ENCODE measurements at regions not wholly inside any gene's neighbourhood (a gene's known extent, or its start where the extent isn't known, plus 50 kb on each side); places are given as distances from the start of the nearest gene placed in this dataset.

GRCh38 chr11:80167766-80168165 is 726.9 kb upstream of the TENM4 start:
- no peak for DNase-seq

GRCh38 chr11:80165744-80166143 is 724.9 kb upstream of the TENM4 start:
- no peak for DNase-seq

GRCh38 chr11:80163441-80163840 is 722.6 kb upstream of the TENM4 start:
- DNase-seq = no peak

GRCh38 chr11:80163011-80163410 is 722.2 kb upstream of the TENM4 start:
- DNase-seq = no peak

DNA sequence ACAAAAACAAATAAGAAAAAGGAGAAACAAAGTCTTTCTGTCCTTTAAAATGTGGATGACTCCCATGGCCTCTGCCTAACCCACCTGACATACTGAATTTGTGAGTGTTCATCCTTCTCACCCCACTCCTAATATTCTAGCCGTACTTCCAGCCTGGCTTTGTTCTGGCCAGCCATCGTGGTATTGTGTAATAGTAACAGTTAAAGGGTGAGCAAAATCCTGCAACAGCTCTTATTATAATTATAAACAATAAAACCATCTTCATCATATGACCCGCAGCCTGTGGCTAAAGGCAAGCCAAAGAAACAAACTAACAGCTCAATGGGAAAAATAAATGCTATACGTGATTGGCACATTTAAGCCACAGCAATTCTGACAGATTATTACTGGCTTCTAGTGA is 721.6 kb upstream of the TENM4 start:
- no peak for DNase-seq

DNA sequence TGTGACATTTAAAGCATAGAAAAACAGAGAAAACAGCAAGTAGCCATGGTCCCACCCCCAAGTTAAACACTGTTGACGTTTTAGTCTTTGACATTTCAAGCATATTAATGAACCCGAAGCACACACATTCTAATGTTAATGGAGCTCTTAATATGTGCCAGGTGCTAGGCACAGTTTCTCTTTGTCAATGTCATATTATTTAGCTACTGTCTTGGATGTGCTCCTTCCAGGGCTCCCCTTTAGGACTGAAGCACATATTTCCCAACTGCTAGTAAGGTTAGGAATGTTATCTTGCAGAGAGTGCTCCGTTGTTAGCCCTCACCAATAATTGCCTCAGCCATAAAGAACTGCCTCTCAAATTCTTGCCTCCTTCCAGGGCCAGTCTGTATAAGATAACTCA is 716.6 kb upstream of the TENM4 start:
- DNase-seq = no peak

GRCh38 chr11:80156062-80156461 is 715.2 kb upstream of the TENM4 start:
- DNase-seq = no peak

DNA sequence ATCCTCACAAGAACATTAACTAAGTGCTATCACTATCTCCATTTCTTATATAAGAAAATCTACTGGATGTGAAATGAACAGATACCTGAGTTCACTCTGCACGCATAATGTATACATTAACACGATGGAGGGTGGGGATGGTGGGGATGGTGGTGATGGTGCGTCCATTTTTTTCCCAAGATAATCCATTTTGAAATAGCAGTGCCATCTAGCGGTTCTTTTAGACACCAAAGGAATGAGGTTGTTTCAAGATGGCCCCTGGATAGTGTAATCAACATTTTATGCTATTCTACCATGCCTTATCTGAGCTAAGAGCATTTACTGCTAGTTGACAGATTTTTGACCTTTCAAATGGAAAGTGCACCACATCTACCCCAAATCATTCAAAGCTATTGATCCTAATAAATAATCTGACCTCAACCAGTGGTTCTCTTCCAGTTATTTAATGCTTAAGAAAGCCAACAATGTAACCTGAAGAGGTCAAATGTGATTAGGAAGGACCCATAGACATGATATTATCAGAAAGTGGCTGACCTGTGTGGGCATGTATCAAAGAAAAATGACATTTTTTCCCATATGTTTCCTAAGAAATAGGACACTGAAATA is 714.7 kb upstream of the TENM4 start:
- no peak for DNase-seq

- DNase-seq = no peak
These were observed 705.4 kb upstream of the TENM4 start for GRCh38 chr11:80146232-80146631.

DNA sequence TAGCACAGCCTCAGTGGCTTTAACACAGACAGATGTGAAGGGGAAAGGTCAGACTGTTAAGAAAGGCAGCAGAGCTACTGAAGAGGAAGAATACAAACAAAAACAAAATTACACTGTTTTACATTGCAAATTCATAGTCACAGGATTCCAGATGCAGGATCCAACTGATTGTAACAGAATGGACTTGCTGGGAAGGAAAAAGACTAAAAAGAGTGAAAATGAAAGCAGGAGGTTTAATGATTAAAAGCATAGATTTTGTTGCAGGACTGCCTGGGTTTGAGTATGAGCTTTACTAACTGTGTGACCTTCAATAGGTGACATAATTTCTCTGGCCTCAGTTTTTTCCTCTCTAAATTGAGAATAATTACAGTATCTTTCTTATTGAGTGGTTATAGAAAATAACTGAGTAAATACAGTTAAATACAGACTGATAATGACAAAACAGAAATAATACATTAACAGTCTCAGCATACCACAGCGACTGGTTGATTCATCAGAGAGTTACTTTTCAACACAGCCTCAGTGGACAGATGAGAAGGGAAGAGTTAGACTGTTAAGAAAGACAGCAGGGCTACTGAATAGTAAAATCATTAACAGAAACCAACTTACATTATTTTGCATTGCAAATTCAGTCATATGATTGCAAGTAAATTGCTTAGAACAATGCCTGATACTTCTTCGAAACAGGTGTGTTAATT is 704.2 kb upstream of the TENM4 start:
- DNase-seq = no peak

GRCh38 chr11:80136991-80137390 is 696.2 kb upstream of the TENM4 start:
- no peak for DNase-seq

DNA sequence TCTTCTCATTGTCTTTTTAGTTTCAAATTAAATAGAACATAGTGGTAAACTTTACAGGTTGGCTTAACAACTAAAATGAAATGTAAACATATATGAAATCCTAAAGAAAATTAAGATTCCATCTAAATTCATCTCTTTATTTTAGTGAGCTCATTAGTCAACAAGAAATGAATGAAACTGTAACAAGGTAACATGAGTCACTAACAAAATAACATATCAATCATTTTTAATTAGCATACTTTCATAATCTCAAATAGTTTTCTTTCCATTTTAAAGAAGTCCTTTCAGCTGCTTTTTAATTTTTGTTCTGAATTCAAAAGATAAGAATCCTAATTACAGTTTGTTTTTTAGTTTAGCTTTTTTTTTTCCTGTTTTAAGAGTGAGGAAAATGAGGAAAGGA is 688.6 kb upstream of the TENM4 start:
- DNase-seq = no peak

GRCh38 chr11:80122211-80122610 is 681.4 kb upstream of the TENM4 start:
- no peak for DNase-seq

GRCh38 chr11:80118073-80118472 is 677.2 kb upstream of the TENM4 start:
- no peak for DNase-seq

DNA sequence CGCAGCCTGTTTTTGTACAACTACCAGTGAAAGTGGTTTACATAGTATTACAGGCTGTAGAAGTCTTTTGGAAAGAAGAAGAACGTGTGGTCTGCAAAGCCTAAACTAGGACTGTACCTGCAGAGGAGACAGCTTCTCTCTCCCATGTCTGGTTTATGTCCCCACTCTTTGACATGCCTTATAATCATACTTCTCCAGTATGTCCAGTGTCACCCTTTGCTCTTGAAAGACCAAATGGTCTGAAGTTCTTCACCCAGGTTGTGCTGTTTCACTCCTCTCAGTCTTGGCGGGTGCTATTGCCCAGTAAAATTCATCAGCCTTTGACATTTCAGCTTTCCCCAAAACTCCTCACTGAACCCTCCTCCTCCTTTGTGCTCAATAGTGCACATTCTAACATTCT is 676.0 kb upstream of the TENM4 start:
- no peak for DNase-seq

GRCh38 chr11:80109652-80110051 is 668.8 kb upstream of the TENM4 start:
- DNase-seq = no peak

GRCh38 chr11:80109031-80109430 is 668.2 kb upstream of the TENM4 start:
- no peak for DNase-seq

DNA sequence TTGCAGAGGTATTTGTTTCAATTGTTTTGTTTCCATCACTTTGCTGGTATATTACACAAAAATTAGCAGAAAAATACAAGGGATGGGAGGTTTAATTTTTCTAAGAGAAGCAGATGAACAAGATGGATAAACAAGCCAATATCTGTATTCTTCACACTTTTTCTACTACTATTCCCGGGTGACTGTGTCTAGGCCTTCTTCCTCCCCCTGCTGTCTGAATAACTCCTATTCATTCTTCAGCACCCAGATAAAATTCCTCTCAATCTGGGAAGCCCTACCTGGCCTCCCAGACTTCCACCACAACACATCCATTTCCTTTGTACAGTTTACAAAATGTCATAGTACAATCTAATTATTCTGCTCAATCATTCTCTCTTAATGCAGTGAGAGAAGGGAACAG is 666.6 kb upstream of the TENM4 start:
- DNase-seq = no peak

DNA sequence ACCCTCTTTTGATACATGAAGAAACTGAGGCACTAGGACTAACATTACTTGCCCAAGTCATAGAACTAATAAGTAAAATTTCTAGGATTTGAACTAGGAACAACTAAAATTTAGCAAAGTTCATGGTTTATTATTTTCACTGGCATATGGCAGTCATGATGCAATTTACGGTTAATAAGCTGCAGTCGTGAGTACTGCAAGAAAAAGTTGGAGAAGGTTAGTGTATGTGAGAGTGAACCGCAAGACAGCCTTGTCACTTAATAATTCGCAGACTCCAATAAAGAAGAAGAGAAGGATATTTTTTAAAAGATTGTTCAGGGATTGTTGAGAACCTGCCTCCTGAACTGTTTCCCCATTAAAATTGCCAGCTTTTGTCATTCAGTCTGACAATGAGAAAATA is 663.4 kb upstream of the TENM4 start:
- DNase-seq = no peak

GRCh38 chr11:80103142-80103859 is 662.5 kb upstream of the TENM4 start:
- no peak for DNase-seq

GRCh38 chr11:80097146-80097545 is 656.3 kb upstream of the TENM4 start:
- DNase-seq = no peak

GRCh38 chr11:80096736-80097135 is 655.9 kb upstream of the TENM4 start:
- DNase-seq = no peak

- DNase-seq = no peak
These were observed 645.7 kb upstream of the TENM4 start for GRCh38 chr11:80086496-80087055.

DNA sequence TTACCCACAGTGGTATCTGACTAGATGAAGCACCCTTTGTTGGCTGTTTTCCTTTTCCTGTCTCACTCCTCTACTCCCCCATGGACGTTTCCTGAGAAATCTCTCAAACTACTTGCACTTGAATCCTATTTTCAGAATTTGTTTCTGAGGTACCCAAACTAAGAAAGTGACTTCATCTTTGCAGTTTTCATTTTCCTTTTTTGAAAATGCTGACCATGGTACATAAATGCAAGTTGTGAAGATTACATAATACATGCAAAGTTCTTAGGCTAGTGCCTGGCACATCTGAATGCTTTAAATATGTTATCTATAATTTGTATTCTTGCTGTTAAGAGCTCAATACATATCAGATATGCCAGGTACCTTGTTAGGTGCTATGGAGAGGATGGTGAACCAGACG is 644.7 kb upstream of the TENM4 start:
- no peak for DNase-seq
